Body of pancreas (tissue), 4 donors: ENCODE measurements at regions not wholly inside any gene's neighbourhood (a gene's known extent, or its start where the extent isn't known, plus 50 kb on each side); places are given as distances from the start of the nearest gene placed in this dataset.
A peak's percentile ranks its signal among the peaks of the same experiment; 100 is the strongest.

ENCODE experiments used
- ATAC-seq: fragments of 150-250 bp; one replicate; pipeline ENCODE4 v1.9.1; 2016
- DNase-seq, 4 donors: peaks; one replicate each; pipeline ENCODE4 v3.0.0-alpha.2; 2019
- H3K27ac ChIP-seq, 4 donors: fragments of 200-600 bp; sonication (generic); 1 replicate in 3 of 4; 2 replicates in 1 of 4; pipeline versions ENCODE4 v1.5.1 to v1.6.1; 2016 to 2019; ENCODE audit warnings: mild to moderate bottlenecking in 1 of 4, mixed read lengths in 1 of 4, moderate library complexity in 1 of 4
- H3K27me3 ChIP-seq, 2 donors: fragments of 200-600 bp; sonication (generic); one replicate each; pipeline ENCODE4 v1.6.0; 2016; ENCODE audit warnings: mild to moderate bottlenecking in 1 of 2
- H3K36me3 ChIP-seq, 2 donors: fragments of 200-600 bp; sonication (generic); replicated peaks in 1 of 2; 2 replicates each; pipeline ENCODE4 v1.5.1; 2016; ENCODE audit warnings: low read depth in 2 of 2; ENCODE audit not compliant: insufficient read depth in 1 of 2
- H3K4me1 ChIP-seq: fragments of 200-600 bp; sonication (generic); one replicate; pipeline ENCODE4 v1.6.0; 2016
- H3K4me3 ChIP-seq, 2 donors: fragments of 200-600 bp; sonication (generic); 1 replicate in 1 of 2; 2 replicates in 1 of 2; pipeline ENCODE4 v1.5.1; 2016 to 2019
- H3K9me3 ChIP-seq, 3 donors: fragments of 200-600 bp; sonication (generic); 1 replicate in 2 of 3; 2 replicates in 1 of 3; pipeline ENCODE4 v1.5.1; 2016
- POLR2A ChIP-seq, 3 donors: fragments of 450-650 bp; IDR thresholded peaks; one replicate each; pipeline ENCODE4 v1.6.1; 2016; ENCODE audit warnings: antibody characterized with exemption in 3 of 3, mild to moderate bottlenecking in 2 of 3
- WGBS, 2 donors: methylation state at CpG; one replicate each; pipeline ENCODE4 v1.1.5; 2017; 5-methylcytosine and 5-hydroxymethylcytosine counted together
- intact Hi-C: fragments of 100-400 bp; cut with DNase I; formaldehyde crosslinking; loops from one replicate; pipeline ENCODE4 v1.15.1; 2023
- TF ChIP-seq, protein P1 (sequence below), 7 experiments: fragments of 450-650 bp in 4 of 7; fragments of 200-600 bp in 3 of 7; sonication (generic) in 3 of 7; IDR thresholded peaks; one replicate each; pipeline ENCODE4 v1.5.1; 2016 to 2019; ENCODE audit warnings: antibody characterized with exemption in 7 of 7

DNA sequence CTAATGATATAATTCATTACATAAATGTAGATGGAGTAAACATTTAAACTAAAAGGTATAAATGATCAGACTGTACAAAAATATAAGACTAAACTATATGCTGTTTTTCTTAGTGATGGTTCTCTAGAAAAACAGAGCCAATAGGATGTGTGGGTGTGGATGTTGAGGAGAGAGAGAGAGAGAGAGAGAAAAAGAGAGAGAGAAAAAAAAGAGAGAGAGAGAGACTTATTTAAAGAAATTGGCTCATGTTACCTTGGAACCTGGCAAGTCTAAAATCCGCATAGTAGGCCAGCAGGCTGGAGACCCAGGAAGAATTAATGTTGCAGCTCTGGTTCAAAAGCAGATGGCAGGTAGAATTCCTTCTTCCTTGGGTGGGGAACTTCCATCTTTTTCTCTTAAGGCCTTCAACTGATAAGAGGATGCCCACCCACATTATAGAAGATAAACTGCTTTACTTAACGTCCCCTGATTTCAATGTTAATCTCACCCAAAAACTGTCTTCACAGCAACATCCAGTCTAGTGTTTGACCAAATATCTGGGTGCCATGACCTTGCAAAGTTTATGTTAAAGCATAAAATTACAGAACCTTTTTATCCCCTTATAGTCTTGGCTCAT lies 74.3 kb upstream of the KCNJ15 start:
- Histone ChIP-seq H3K9me3 (no peaks in the 10 kb centered on the region), H3K27me3 (no peaks in the 10 kb centered on the region), H3K27ac (no peak overlapping the region), H3K4me3 (no peak overlapping the region), H3K36me3 (no peaks in the 10 kb centered on the region), H3K4me1 (no peaks in the 10 kb centered on the region)
- WGBS, 2 donors = 40 to 41% methylated on average over 2 of the region's 2 CpGs
- intact Hi-C loops = no loop called here
- no peak for TF ChIP-seq POLR2A (IDR thresholded peaks at IDR 0.05)
- TF ChIP-seq, protein P1, sequence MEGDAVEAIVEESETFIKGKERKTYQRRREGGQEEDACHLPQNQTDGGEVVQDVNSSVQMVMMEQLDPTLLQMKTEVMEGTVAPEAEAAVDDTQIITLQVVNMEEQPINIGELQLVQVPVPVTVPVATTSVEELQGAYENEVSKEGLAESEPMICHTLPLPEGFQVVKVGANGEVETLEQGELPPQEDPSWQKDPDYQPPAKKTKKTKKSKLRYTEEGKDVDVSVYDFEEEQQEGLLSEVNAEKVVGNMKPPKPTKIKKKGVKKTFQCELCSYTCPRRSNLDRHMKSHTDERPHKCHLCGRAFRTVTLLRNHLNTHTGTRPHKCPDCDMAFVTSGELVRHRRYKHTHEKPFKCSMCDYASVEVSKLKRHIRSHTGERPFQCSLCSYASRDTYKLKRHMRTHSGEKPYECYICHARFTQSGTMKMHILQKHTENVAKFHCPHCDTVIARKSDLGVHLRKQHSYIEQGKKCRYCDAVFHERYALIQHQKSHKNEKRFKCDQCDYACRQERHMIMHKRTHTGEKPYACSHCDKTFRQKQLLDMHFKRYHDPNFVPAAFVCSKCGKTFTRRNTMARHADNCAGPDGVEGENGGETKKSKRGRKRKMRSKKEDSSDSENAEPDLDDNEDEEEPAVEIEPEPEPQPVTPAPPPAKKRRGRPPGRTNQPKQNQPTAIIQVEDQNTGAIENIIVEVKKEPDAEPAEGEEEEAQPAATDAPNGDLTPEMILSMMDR (IDR thresholded peaks at IDR 0.05) = no peak
- DNase-seq (no peak), ATAC-seq (no peak)

- DNase-seq = no peak
These were observed 72.8 kb upstream of the KCNJ15 start for GRCh38 chr21:38183961-38184360.

GRCh38 chr21:38186661-38187270 lies 70.0 kb upstream of the KCNJ15 start:
- H3K9me3 ChIP-seq = no peaks in the 10 kb centered on the region
- no peak overlapping the region for H3K4me3 ChIP-seq
- DNase-seq (no peak), ATAC-seq (no peak)
- H3K27ac ChIP-seq = no peak overlapping the region
- no peaks in the 10 kb centered on the region for H3K27me3 ChIP-seq
- 55 to 74% methylated on average over 1 of the region's 1 CpG for WGBS, 2 donors
- H3K4me1 ChIP-seq = no peaks in the 10 kb centered on the region
- TF ChIP-seq, protein P1 (IDR thresholded peaks at IDR 0.05) = no peak
- TF ChIP-seq POLR2A (IDR thresholded peaks at IDR 0.05) = no peak
- H3K36me3 ChIP-seq = no peaks in the 10 kb centered on the region
- intact Hi-C loops = no loop called here

More at GRCh38 chr21:38183961-38184360, 72.8 kb upstream of the KCNJ15 start:
- Histone ChIP-seq H3K27ac (no peak overlapping the region), H3K36me3 (no peaks in the 10 kb centered on the region), H3K4me1 (no peaks in the 10 kb centered on the region), H3K27me3 (no peaks in the 10 kb centered on the region), H3K9me3 (no peaks in the 10 kb centered on the region), H3K4me3 (no peak overlapping the region)
- 52 to 54% methylated on average over 1 of the region's 1 CpG for WGBS, 2 donors
- intact Hi-C loops = no loop called here
- TF ChIP-seq, protein P1 (IDR thresholded peaks at IDR 0.05) = no peak
- TF ChIP-seq POLR2A (IDR thresholded peaks at IDR 0.05) = no peak
- ATAC-seq = no peak

DNA sequence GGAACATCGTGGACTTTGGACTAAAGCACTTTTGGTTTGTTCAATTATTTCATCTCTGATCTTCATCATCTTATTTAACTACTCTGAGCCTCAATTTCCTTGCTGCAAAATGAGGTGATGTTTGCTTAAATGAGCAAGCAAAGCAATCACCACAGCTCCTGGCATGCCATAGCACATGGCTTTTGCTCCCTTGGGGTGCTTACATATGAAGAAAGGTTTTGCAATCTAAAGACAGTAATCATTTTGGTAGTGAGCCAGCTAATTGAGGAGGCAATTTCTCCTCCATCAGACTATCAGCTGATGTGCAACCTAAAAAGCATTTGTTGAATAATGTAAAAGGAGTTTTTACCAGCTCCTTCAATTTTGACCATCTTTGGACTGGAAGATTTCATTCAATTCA lies 68.8 kb upstream of the KCNJ15 start:
- Histone ChIP-seq H3K27ac (no peak overlapping the region), H3K4me3 (no peak overlapping the region), H3K36me3 (no peaks in the 10 kb centered on the region), H3K27me3 (no peaks in the 10 kb centered on the region), H3K9me3 (no peaks in the 10 kb centered on the region), H3K4me1 (no peaks in the 10 kb centered on the region)
- intact Hi-C loops = no loop called here
- ATAC-seq = no peak
- 76 to 85% methylated on average over 1 of the region's 1 CpG for WGBS, 2 donors
- TF ChIP-seq, protein P1 (IDR thresholded peaks at IDR 0.05) = no peak
- TF ChIP-seq POLR2A (IDR thresholded peaks at IDR 0.05) = no peak
- no peak for DNase-seq

DNA sequence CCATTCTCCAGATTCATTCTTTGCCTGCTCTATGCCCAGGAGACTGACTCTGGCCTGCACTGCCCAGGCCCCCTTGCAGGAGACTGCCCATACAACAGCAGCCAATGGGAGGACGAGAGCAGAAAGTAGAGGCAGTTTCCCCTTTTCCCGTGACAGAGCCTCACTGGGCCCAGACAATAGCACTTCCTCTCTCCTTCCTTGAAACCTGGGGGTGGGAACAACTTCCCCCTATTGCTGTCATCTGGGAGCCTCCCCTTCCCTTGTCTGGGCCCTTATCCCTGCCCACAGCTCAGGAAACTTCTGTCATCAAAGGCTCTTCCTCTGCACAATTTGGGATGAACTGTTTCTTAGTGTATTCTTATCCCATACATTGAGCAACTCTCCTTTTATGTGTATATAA lies 60.8 kb upstream of the KCNJ15 start:
- Histone ChIP-seq H3K4me3 (no peak overlapping the region), H3K9me3 (peaks cover 0 to 9% (median 0%) of the 10 kb centered on the region in 3 donors), H3K27ac (no peak overlapping the region), H3K27me3 (no peaks in the 10 kb centered on the region), H3K36me3 (no peaks in the 10 kb centered on the region), H3K4me1 (no peaks in the 10 kb centered on the region)
- DNase-seq (peak in 1 of 4 donors; percentile 9), ATAC-seq (no peak)
- intact Hi-C loops = no loop called here
- WGBS, 2 donors = 63 to 65% methylated on average over 2 of the region's 2 CpGs
- TF ChIP-seq, protein P1 (IDR thresholded peaks at IDR 0.05) = no peak
- no peak for TF ChIP-seq POLR2A (IDR thresholded peaks at IDR 0.05)
